B cell (primary cell): ENCODE measurements at regions not wholly inside any gene's neighbourhood (a gene's known extent, or its start where the extent isn't known, plus 50 kb on each side); places are given as distances from the start of the nearest gene placed in this dataset.

ENCODE experiments used
- ATAC-seq: fragments of 200-7000 bp; cut with Tn5 transposase; one replicate; pipeline ENCODE4 v1.10.0; 2021; ENCODE audit warnings: low read depth, mild to moderate bottlenecking, moderate number of reproducible peaks, moderate library complexity
- CTCF ChIA-PET: fragments of 350-600 bp; sonication (Branson Sonifier 250); formaldehyde crosslinking; loops from one replicate; lab custom pipeline; 2021; ENCODE audit warnings: antibody characterized with exemption, inconsistent platforms; lab: Charles Lee
- POLR2A ChIA-PET: fragments of 350-600 bp; sonication (Branson Sonifier 250); formaldehyde crosslinking; loops from one replicate; lab custom pipeline; 2021; ENCODE audit warnings: antibody characterized with exemption; lab: Charles Lee
- DNase-seq: peaks from one replicate; pipeline ENCODE4 v3.0.0; 2013
- H2AFZ ChIP-seq: 2 replicates; pipeline ENCODE4 v1.6.1; 2012; ENCODE audit warnings: mild to moderate bottlenecking, low read depth, low read length; ENCODE audit not compliant: insufficient read depth, poor library complexity, severe bottlenecking
- H3K27ac ChIP-seq, 2 donors: 1 replicate in 1 of 2; 2 replicates in 1 of 2; pipeline ENCODE4 v1.5.1; 2012 to 2013; ENCODE audit warnings: low read length in 2 of 2, mild to moderate bottlenecking in 2 of 2, moderate library complexity in 1 of 2
- H3K27me3 ChIP-seq, 4 experiments: fragments of 200-600 bp in 1 of 4; sonication (generic) in 1 of 4; replicated peaks in 1 of 4; 1 replicate in 2 of 4; 2 replicates in 2 of 4; pipeline versions ENCODE4 v1.6.1 to v1.7.0; 2013 to 2016; ENCODE audit warnings: low read length in 3 of 4, mild to moderate bottlenecking in 2 of 4, mixed read lengths in 1 of 4, moderate library complexity in 1 of 4; ENCODE audit not compliant: insufficient read depth in 4 of 4, control insufficient read depth in 3 of 4; ENCODE audit errors: control extremely low read depth in 1 of 4
- H3K36me3 ChIP-seq, 2 experiments: replicated peaks in 1 of 2; 1 replicate in 1 of 2; 2 replicates in 1 of 2; pipeline versions ENCODE4 v1.6.1 to v1.7.1; 2013; ENCODE audit warnings: low read length in 1 of 2; ENCODE audit not compliant: insufficient read depth in 2 of 2, control insufficient read depth in 1 of 2; ENCODE audit errors: control extremely low read depth in 1 of 2, extremely low read depth in 1 of 2
- H3K4me1 ChIP-seq, 2 donors: fragments of 200-600 bp in 1 of 2; sonication (generic) in 1 of 2; 1 replicate in 1 of 2; 2 replicates in 1 of 2; pipeline versions ENCODE4 v1.5.1 to v1.6.1; 2013 to 2017; ENCODE audit warnings: low read length in 2 of 2; ENCODE audit not compliant: control insufficient read depth in 2 of 2, insufficient read depth in 2 of 2
- H3K4me2 ChIP-seq: replicated peaks from 2 replicates; pipeline ENCODE3; 2012; ENCODE audit warnings: mild to moderate bottlenecking, low read depth, low read length; ENCODE audit not compliant: poor library complexity, severe bottlenecking
- H3K4me3 ChIP-seq, 5 experiments: fragments of 200-600 bp in 1 of 5; sonication (generic) in 1 of 5; 1 replicate in 3 of 5; 2 replicates in 2 of 5; pipeline versions ENCODE4 v1.5.1 to v1.7.0; 2011 to 2016; ENCODE audit warnings: low read length in 4 of 5, mild to moderate bottlenecking in 4 of 5, low read depth in 2 of 5, control low read depth in 1 of 5, moderate library complexity in 1 of 5; ENCODE audit not compliant: insufficient read depth in 1 of 5; ENCODE audit errors: control extremely low read depth in 1 of 5, extremely low read depth in 1 of 5
- H3K79me2 ChIP-seq: fragments of 200-600 bp; sonication (generic); one replicate; pipeline ENCODE4 v1.6.0; 2016; ENCODE audit warnings: low read length; ENCODE audit not compliant: control insufficient read depth, insufficient read depth
- H3K9ac ChIP-seq: fragments of 200-600 bp; sonication (generic); 2 replicates; pipeline ENCODE4 v1.6.1; 2017; ENCODE audit warnings: mild to moderate bottlenecking, low read length, moderate library complexity
- H3K9me3 ChIP-seq, 3 donors: one replicate each; pipeline versions ENCODE4 v1.6.1 to v1.7.1; 2013; ENCODE audit warnings: low read length in 2 of 3; ENCODE audit not compliant: control insufficient read depth in 2 of 3, insufficient read depth in 1 of 3; ENCODE audit errors: control extremely low read depth in 1 of 3
- H4K20me1 ChIP-seq: 2 replicates; pipeline ENCODE4 v1.6.0; 2012; ENCODE audit warnings: mild to moderate bottlenecking, low read length; ENCODE audit not compliant: insufficient read depth, control insufficient read depth, poor library complexity, severe bottlenecking
- H3K27ac Mint-ChIP-seq: one replicate; pipeline ENCODE4 v1.8.0; 2021; ENCODE audit warnings: mixed read lengths
- H3K27me3 Mint-ChIP-seq: one replicate; pipeline ENCODE4 v1.8.0; 2021; ENCODE audit warnings: mixed read lengths
- H3K4me1 Mint-ChIP-seq: one replicate; pipeline ENCODE4 v1.8.0; 2021; ENCODE audit warnings: mixed read lengths
- H3K4me3 Mint-ChIP-seq: one replicate; pipeline ENCODE4 v1.8.0; 2021; ENCODE audit warnings: mixed read lengths
- H3K9me3 Mint-ChIP-seq: one replicate; pipeline ENCODE4 v1.8.0; 2022; ENCODE audit warnings: mixed read lengths; ENCODE audit not compliant: insufficient read depth
- CTCF ChIP-seq: fragments of 200-600 bp; IDR thresholded peaks from one replicate; pipeline ENCODE4 v1.8.0; 2022; ENCODE audit warnings: antibody characterized with exemption, mild to moderate bottlenecking
- EZH2 ChIP-seq: IDR thresholded peaks from 2 replicates; pipeline ENCODE4 v1.6.1; 2012; ENCODE audit warnings: borderline replicate concordance, low read depth, mild to moderate bottlenecking, moderate library complexity, low read length; ENCODE audit not compliant: insufficient read depth, poor library complexity, severe bottlenecking
- whole genome bisulfite sequencing: methylation state at CpG from one replicate; pipeline ENCODE4 v1.1.5; 2013; ENCODE audit warnings: missing lambda C conversion rate; ENCODE audit not compliant: insufficient coverage; 5-methylcytosine and 5-hydroxymethylcytosine counted together
- intact Hi-C: fragments of 100-400 bp; cut with micrococcal nuclease; formaldehyde crosslinking; loops from one replicate; pipeline ENCODE4 v1.10.0; 2022

DNA sequence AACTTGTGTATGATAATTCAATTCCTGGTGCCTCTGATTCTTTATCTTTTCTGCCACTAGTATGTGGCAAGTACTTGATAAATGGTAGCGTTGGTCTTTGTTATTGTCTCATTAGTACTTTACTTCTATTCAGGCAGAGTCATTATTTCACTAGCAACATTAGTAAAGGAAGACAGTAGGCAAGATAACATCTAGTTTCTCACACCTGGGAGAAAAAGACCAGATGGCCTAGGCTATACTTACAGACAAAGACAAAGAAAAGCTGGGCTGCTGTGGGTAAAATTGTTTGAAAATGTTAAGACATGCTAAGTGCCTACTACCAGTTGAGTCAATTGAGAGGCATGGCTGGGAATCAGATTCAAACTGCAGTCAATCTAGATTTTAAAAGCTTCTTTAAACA lies 198.7 kb upstream of the CMC1 start:
- Histone ChIP-seq H3K27ac (no peak overlapping the region), H3K79me2 (no peaks in the 10 kb centered on the region), H4K20me1 (no peaks in the 10 kb centered on the region), H3K4me3 (no peak overlapping the region), H3K9me3 (no peaks in the 10 kb centered on the region), H3K36me3 (no peaks in the 10 kb centered on the region), H2AFZ (no peak overlapping the region), H3K4me1 (no peaks in the 10 kb centered on the region), H3K9ac (no peak overlapping the region), H3K27me3 (no peaks in the 10 kb centered on the region), H3K4me2 (no peak overlapping the region)
- no peak for ATAC-seq
- H3K4me3 Mint-ChIP-seq: no peak overlapping the region
- no peak for TF ChIP-seq EZH2
- TF ChIP-seq CTCF: no peak
- H3K4me1 Mint-ChIP-seq: no peaks in the 10 kb centered on the region
- no peaks in the 10 kb centered on the region for H3K9me3 Mint-ChIP-seq
- no peak for DNase-seq
- H3K27me3 Mint-ChIP-seq: peaks cover 10% of the 10 kb centered on the region
- CTCF ChIA-PET: no interaction called here
- POLR2A ChIA-PET: no interaction called here
- no peak overlapping the region for H3K27ac Mint-ChIP-seq
- intact Hi-C loops: no loop called here
- WGBS: no CpG with 5 or more reads among the region's 1 CpG

DNA sequence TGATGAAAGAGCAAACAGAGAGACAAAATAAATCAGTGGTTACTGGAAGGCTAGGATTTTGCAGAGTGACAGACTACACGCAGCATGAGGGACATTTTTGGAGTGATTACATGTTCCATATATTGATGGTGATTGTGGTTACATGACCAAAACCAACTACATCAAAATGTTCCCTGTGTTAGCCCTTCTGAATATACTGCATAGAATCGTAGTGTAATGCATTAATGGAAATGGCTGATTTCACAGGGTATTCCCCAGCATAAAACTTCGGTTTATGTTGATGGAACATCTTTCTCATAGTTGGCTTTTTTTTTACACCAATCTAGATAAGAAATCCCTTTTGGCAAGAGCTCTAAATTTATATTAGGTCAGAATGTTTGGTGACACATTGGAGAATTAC lies 191.3 kb upstream of the CMC1 start:
- Mint-ChIP-seq H3K27me3 (peaks cover under 1% of the 10 kb centered on the region), H3K9me3 (no peaks in the 10 kb centered on the region), H3K4me3 (no peak overlapping the region), H3K27ac (no peak overlapping the region), H3K4me1 (no peaks in the 10 kb centered on the region)
- no peak overlapping the region for H3K9ac ChIP-seq
- no peak overlapping the region for H3K27ac ChIP-seq
- no peaks in the 10 kb centered on the region for H3K4me1 ChIP-seq
- no peak for DNase-seq
- H3K4me3 ChIP-seq: no peak overlapping the region
- no peaks in the 10 kb centered on the region for H3K36me3 ChIP-seq
- ChIA-PET CTCF (interaction anchor here (0.6 kb wide), 1 partner anchor 338 kb away, joined by 6 read pairs; no protein-coding TSS in a partner anchor), POLR2A (no interaction called here)
- no peak overlapping the region for H2AFZ ChIP-seq
- intact Hi-C loops: no loop called here
- H3K9me3 ChIP-seq: no peaks in the 10 kb centered on the region
- no peaks in the 10 kb centered on the region for H3K27me3 ChIP-seq
- no peak overlapping the region for H3K4me2 ChIP-seq
- no peak for TF ChIP-seq CTCF
- no peak for TF ChIP-seq EZH2
- no peak for ATAC-seq
- no CpG with 5 or more reads among the region's 3 CpGs for WGBS
- H4K20me1 ChIP-seq: no peaks in the 10 kb centered on the region
- no peaks in the 10 kb centered on the region for H3K79me2 ChIP-seq
